ENCODE measurements at regions not wholly inside any gene's neighbourhood (a gene's known extent, or its start where the extent isn't known, plus 50 kb on each side); places are given as distances from the start of the nearest gene placed in this dataset.
"Not testable (repeated sequence)": the region's sequence is repeated elsewhere in the genome, so short reads cannot be mapped to it uniquely, and the experiment has no call there.

DNA sequence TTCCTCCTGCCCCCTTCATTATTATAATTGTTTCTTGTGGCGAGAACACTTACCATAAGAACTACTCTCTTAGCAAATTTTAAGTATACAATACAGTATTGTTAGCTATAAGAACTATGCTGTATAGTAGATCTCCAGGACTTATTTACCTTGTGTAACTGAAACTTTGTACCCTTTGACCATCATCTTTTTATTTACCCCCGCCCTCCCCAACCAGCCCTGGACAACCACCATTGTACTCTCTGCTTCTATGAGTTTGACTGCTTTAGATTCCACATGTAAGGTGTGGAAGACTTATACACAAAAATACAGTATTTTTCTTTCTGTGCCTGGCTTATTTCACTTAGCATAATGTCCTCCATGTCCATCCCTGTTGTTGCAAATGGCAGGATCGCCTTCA, 161.1 kb downstream of the PHF8 start:
- DNase-seq (ENCODE audit: low spot score): no peak

DNA sequence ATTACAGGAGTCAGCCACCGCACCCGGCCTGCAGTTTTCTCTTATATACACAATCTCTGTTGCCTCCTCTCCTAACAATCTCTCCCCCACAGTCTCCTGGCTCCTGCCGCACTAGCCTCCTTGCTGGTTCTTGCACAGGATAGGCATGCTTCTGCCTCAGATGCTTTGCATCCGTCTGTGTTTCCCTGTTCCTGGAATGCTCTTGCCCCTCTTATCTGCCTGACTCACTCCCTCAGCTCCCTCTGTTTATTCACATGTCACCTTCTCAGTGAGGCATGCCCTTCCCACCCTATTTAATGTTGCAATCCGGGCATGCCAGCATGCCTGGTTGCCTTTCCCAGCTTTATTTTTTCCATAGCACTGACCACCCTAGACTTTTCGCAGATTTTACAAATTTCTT, 161.9 kb downstream of the PHF8 start:
- DNase-seq (ENCODE audit: low spot score): no peak

- DNase-seq (ENCODE audit: low spot score): not testable (repeated sequence)
These were observed 163.5 kb downstream of the PHF8 start for GRCh38 chrX:53880786-53881185.

DNA sequence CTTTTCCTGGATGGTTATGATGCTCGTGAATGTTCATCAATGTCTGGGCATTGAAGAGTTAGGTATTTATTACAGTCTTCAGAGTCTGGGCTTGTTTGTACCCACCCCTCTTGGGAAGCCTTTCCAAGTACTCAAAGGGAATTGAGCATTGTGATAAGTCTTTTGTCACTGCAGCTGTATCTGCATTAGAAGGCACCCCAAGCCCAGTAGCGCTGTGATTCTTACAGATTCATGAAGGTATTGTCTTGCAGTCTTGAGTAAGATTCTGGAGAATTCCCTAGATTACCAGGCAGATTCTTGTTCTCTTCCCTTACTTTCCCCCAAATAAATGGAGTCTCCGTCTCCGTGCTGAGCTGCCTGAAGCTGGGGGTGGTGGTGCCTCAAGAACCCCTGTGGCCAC, 173.4 kb upstream of the HUWE1 start:
- no peak for DNase-seq (ENCODE audit: low spot score)

GRCh38 chrX:53831662-53832635, 145.4 kb upstream of the HUWE1 start:
- peak; percentile 53 for DNase-seq (ENCODE audit: low spot score)

GRCh38 chrX:53824686-53825085, 138.2 kb upstream of the HUWE1 start:
- DNase-seq (ENCODE audit: low spot score): no peak

DNA sequence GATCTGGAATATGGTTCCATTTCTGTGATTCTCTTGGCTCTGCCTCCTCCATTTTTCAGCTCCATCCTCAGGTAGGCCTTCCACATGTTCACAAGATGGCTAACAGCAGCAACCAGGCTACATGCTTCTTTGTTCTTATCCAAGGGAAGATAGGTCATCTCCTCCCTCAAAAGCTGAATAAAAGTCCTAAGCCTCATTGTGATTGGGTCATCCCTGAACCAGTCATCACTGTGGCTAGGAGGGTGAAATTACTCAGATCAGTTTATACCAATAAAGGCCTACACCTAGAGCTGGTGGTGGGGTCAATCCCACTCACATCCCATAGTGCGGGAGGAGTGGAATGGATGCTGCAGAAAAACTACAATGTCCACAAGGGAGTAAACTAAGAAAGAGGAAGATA, 131.6 kb upstream of the HUWE1 start:
- not testable (repeated sequence) for DNase-seq (ENCODE audit: low spot score)

GRCh38 chrX:53817548-53817947, 131.0 kb upstream of the HUWE1 start:
- no peak for DNase-seq (ENCODE audit: low spot score)

GRCh38 chrX:53813670-53814440, 127.3 kb upstream of the HUWE1 start:
- no peak for DNase-seq (ENCODE audit: low spot score)

- no peak for DNase-seq (ENCODE audit: low spot score)
These were observed 111.8 kb upstream of the HUWE1 start for GRCh38 chrX:53798281-53798680.

DNA sequence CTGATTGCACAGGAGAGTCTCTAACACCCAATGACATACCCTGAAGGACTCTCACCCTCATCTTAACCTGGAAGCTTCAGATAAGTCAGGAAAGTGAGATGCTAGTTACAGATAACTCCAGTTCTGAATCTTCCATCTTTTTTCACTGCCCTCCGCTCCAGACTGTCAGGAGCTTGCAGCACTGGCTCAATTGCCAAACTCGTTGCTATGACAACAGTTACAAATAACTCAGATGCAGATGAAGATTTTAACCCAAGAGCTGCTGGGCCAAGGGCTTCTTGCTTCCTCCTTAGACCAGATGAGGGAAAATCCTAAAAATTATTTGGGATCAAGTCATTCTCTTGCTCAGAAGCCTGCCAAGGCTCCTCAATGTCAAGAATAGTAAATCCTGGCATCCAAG, 109.1 kb upstream of the HUWE1 start:
- DNase-seq (ENCODE audit: low spot score): no peak

DNA sequence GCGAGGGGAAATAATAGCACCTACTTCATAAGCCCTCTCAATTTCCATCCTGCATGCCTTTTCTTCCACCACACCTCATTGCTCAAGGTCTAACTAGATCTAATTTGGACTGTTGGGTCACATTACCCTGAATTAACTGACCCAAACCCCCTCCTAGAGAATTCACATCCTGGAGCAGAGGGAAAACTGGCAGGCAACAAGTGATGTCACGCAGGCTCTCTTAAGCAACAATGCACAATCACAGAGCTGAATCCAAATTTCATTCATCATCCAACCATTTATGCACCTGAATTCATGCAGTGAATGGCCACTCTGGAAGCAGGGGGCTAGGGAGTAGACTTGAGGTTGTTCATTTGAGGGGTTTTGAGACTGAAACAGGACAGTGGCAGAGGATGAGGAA, 107.7 kb upstream of the HUWE1 start:
- DNase-seq (ENCODE audit: low spot score): no peak

- no peak for DNase-seq (ENCODE audit: low spot score)
These were observed 82.3 kb upstream of the HUWE1 start for GRCh38 chrX:53768865-53769264.

GRCh38 chrX:53768451-53768850, 81.9 kb upstream of the HUWE1 start:
- DNase-seq (ENCODE audit: low spot score): no peak

GRCh38 chrX:53767544-53767943, 81.0 kb upstream of the HUWE1 start:
- no peak for DNase-seq (ENCODE audit: low spot score)

GRCh38 chrX:53757181-53757580, 70.7 kb upstream of the HUWE1 start:
- not testable (repeated sequence) for DNase-seq (ENCODE audit: low spot score)

- DNase-seq (ENCODE audit: low spot score): no peak
These were observed 60.2 kb upstream of the HUWE1 start for GRCh38 chrX:53746718-53747117.

GRCh38 chrX:53743244-53743643, 56.7 kb upstream of the HUWE1 start:
- no peak for DNase-seq (ENCODE audit: low spot score)

GRCh38 chrX:53738370-53738906, 51.9 kb upstream of the HUWE1 start:
- no peak for DNase-seq (ENCODE audit: low spot score)

Data from RKO (cell line).